ENCODE measurements at regions not wholly inside any gene's neighbourhood (a gene's known extent, or its start where the extent isn't known, plus 50 kb on each side); places are given as distances from the start of the nearest gene placed in this dataset.

- DNase-seq (ENCODE audit: low read depth) = no peak
- TF ChIP-seq, protein P1, sequence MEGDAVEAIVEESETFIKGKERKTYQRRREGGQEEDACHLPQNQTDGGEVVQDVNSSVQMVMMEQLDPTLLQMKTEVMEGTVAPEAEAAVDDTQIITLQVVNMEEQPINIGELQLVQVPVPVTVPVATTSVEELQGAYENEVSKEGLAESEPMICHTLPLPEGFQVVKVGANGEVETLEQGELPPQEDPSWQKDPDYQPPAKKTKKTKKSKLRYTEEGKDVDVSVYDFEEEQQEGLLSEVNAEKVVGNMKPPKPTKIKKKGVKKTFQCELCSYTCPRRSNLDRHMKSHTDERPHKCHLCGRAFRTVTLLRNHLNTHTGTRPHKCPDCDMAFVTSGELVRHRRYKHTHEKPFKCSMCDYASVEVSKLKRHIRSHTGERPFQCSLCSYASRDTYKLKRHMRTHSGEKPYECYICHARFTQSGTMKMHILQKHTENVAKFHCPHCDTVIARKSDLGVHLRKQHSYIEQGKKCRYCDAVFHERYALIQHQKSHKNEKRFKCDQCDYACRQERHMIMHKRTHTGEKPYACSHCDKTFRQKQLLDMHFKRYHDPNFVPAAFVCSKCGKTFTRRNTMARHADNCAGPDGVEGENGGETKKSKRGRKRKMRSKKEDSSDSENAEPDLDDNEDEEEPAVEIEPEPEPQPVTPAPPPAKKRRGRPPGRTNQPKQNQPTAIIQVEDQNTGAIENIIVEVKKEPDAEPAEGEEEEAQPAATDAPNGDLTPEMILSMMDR (conservative IDR thresholded peaks at IDR 0.05; ENCODE audit: low read depth, low read length) = no peak
- no peak overlapping the region for H3K4me3 ChIP-seq (ENCODE audit: low read depth, low read length)
These were observed 113.7 kb downstream of the CRYAA start for GRCh38 chr21:43282358-43283120.

DNA sequence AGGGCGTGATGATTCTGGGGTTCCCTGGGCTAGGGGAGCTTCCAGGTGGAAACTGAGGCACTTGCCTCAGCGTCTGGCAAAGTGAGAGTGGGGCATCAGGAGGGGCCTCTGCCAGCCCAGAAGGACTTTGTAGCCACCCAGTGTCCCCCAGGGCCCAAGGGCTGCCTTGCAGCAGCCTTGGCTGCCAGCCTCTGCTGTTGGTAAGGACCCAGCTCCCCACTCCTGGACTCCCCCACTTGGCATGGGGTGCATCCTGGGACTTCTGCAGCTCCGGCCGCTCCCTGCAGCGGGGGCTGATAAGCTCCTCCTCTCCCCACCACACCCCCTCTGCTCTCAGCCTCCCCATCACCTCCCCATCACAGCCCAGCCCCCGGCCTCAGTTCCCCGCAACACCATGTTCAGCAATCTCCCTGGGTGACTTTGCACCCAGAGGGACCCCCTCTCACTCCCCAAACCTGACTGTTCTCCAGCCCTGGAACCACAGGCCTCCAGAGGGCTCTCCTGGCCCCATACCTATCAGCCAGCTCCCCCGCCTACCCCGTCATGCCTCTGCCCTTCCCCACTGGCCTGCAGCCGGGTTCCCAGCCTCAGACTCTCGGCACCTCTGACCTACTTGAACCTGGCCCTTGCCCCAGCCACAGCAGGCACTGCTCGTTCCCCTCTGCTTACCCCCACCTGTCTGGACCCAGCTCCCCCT, 113.0 kb downstream of the CRYAA start:
- TF ChIP-seq, protein P1 (conservative IDR thresholded peaks at IDR 0.05; ENCODE audit: low read depth, low read length) = no peak
- no peak for DNase-seq (ENCODE audit: low read depth)
- H3K4me3 ChIP-seq (ENCODE audit: low read depth, low read length) = no peak overlapping the region

DNA sequence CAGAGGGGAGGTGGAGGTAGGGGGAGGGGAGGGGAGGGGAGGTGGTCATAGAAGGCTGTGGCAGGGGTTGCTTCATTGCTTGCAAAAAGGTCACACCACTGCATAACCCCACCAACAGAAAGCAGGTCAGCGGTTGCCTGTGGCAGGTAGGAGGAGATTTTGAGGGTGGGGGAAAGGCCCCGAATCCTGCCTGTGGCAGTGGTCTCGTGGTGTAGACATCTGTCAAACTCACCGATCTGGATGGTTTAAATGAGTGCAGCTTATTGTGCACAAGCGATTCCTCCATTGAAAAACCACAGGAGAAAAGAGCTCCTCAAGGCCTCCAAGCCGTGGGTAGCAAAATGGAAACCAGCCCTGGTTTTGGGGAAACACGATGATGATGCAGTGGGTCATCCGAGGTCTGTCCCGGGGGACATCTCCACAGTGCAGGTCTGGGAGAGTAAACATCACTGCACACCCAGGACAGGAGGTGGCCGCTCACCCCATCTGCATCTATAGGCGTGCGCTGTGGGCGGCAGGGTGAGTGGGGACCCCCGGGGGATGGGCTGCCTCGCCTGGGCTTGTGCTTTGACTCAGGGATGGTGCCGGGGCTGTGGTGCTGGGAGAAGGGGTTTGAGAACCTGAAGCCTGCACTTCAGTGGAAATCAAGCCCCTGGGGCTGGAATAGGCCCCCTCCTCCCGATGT, 112.3 kb downstream of the CRYAA start:
- TF ChIP-seq, protein P1 (conservative IDR thresholded peaks at IDR 0.05; ENCODE audit: low read depth, low read length) = no peak
- no peak for DNase-seq (ENCODE audit: low read depth)
- H3K4me3 ChIP-seq (ENCODE audit: low read depth, low read length) = no peak overlapping the region

DNA sequence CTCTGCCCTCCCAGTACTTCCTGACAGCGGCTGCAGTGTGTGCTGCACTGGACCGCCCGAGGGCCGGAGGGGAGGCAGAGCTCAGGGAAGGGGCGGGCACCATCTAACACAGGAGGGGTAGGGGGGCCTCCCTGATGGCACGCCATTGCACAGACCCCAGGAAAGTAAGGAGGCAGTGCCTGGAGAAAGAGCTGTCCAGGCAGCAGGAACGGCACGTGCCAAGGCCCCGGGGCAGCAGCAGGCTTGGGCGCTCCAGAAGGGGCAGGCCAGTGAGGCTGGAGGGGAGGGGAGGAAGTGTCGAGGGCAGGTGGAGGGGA, 110.7 kb downstream of the CRYAA start:
- TF ChIP-seq, protein P1 (conservative IDR thresholded peaks at IDR 0.05; ENCODE audit: low read depth, low read length) = no peak
- no peak for DNase-seq (ENCODE audit: low read depth)

GRCh38 chr21:43278766-43279577, 110.2 kb downstream of the CRYAA start:
- DNase-seq (ENCODE audit: low read depth) = no peak
- TF ChIP-seq, protein P1 (conservative IDR thresholded peaks at IDR 0.05; ENCODE audit: low read depth, low read length) = no peak
- H3K4me3 ChIP-seq (ENCODE audit: low read depth, low read length) = no peak overlapping the region

More for the DNA sequence above, 110.7 kb downstream of the CRYAA start:
- no peak overlapping the region for H3K4me3 ChIP-seq (ENCODE audit: low read depth, low read length)

GRCh38 chr21:43278359-43278758, 109.6 kb downstream of the CRYAA start:
- H3K4me3 ChIP-seq (ENCODE audit: low read depth, low read length) = no peak overlapping the region
- TF ChIP-seq, protein P1 (conservative IDR thresholded peaks at IDR 0.05; ENCODE audit: low read depth, low read length) = no peak
- DNase-seq (ENCODE audit: low read depth) = no peak

Data from choroid plexus epithelial cell (primary cell).